DMS 273 (cell line): ENCODE measurements at regions not wholly inside any gene's neighbourhood (a gene's known extent, or its start where the extent isn't known, plus 50 kb on each side); places are given as distances from the start of the nearest gene placed in this dataset.
"Not testable (repeated sequence)": the region's sequence is repeated elsewhere in the genome, so short reads cannot be mapped to it uniquely, and the experiment has no call there.

ENCODE experiments used
- DNase-seq: peaks from one replicate; lab custom pipeline; 2025; ENCODE audit not compliant: unreplicated experiment; lab: John Stamatoyannopoulos, UW

GRCh38 chr13:88369866-88370265, 698.7 kb downstream of the SLITRK5 start:
- no peak for DNase-seq

- DNase-seq = no peak
Measured at GRCh38 chr13:88376760-88377388, 705.7 kb downstream of the SLITRK5 start.

GRCh38 chr13:88377852-88378251, 706.7 kb downstream of the SLITRK5 start:
- DNase-seq = no peak

- DNase-seq = no peak
Measured at GRCh38 chr13:88384542-88384941, 713.4 kb downstream of the SLITRK5 start.

GRCh38 chr13:88395804-88396203, 724.6 kb downstream of the SLITRK5 start:
- DNase-seq = no peak

GRCh38 chr13:88411696-88412095, 740.5 kb downstream of the SLITRK5 start:
- DNase-seq = no peak

GRCh38 chr13:88417801-88418200, 746.6 kb downstream of the SLITRK5 start:
- DNase-seq = no peak

GRCh38 chr13:88424463-88424862, 753.3 kb downstream of the SLITRK5 start:
- no peak for DNase-seq

GRCh38 chr13:88426661-88427060, 755.5 kb downstream of the SLITRK5 start:
- DNase-seq = no peak

- DNase-seq = no peak
Measured at GRCh38 chr13:88429862-88430261, 758.7 kb downstream of the SLITRK5 start.

- DNase-seq = no peak
Measured at GRCh38 chr13:88434953-88435352, 763.8 kb downstream of the SLITRK5 start.

GRCh38 chr13:88436974-88437373, 765.8 kb downstream of the SLITRK5 start:
- no peak for DNase-seq

GRCh38 chr13:88450515-88450914, 779.3 kb downstream of the SLITRK5 start:
- no peak for DNase-seq

- no peak for DNase-seq
Measured at GRCh38 chr13:88456151-88456550, 785.0 kb downstream of the SLITRK5 start.

- no peak for DNase-seq
Measured at GRCh38 chr13:88459331-88459730, 788.2 kb downstream of the SLITRK5 start.

- no peak for DNase-seq
Measured at GRCh38 chr13:88461272-88462009, 790.3 kb downstream of the SLITRK5 start.

GRCh38 chr13:88464851-88465250, 793.7 kb downstream of the SLITRK5 start:
- no peak for DNase-seq

GRCh38 chr13:88472316-88472715, 801.1 kb downstream of the SLITRK5 start:
- DNase-seq = no peak

- no peak for DNase-seq
Measured at GRCh38 chr13:88483202-88483601, 812.0 kb downstream of the SLITRK5 start.

GRCh38 chr13:88507909-88508308, 836.7 kb downstream of the SLITRK5 start:
- no peak for DNase-seq

- DNase-seq = not testable (repeated sequence)
Measured at GRCh38 chr13:88512993-88513392, 841.8 kb downstream of the SLITRK5 start.

GRCh38 chr13:88526186-88526852, 855.1 kb downstream of the SLITRK5 start:
- DNase-seq = no peak
